Lower lobe of right lung (tissue), 2 donors: ENCODE measurements at regions not wholly inside any gene's neighbourhood (a gene's known extent, or its start where the extent isn't known, plus 50 kb on each side); places are given as distances from the start of the nearest gene placed in this dataset.

Experiments
- ATAC-seq, 2 donors: fragments of 200-7000 bp; cut with Tn5 transposase; one replicate each; pipeline ENCODE4 v1.9.1; 2020 to 2022; ENCODE audit warnings: mild to moderate bottlenecking in 2 of 2, moderate library complexity in 2 of 2
- DNase-seq: peaks from one replicate; pipeline ENCODE4 v3.0.0-alpha.2; 2020
- H3K27ac ChIP-seq: fragments of 200-600 bp; one replicate; pipeline ENCODE4 v1.8.0; 2022
- H3K27me3 ChIP-seq: fragments of 200-600 bp; one replicate; pipeline ENCODE4 v1.8.0; 2022; ENCODE audit warnings: low read depth
- H3K36me3 ChIP-seq: fragments of 200-600 bp; one replicate; pipeline ENCODE4 v1.8.0; 2022; ENCODE audit warnings: mild to moderate bottlenecking
- H3K4me1 ChIP-seq: fragments of 200-600 bp; one replicate; pipeline ENCODE4 v1.8.0; 2022
- H3K4me3 ChIP-seq: fragments of 200-600 bp; one replicate; pipeline ENCODE4 v1.8.0; 2022; ENCODE audit warnings: mild to moderate bottlenecking
- H3K9me3 ChIP-seq: fragments of 200-600 bp; one replicate; pipeline ENCODE4 v1.8.0; 2022
- intact Hi-C: fragments of 100-400 bp; cut with DNase I; formaldehyde crosslinking; loops from one replicate; pipeline ENCODE4 v1.11.0; 2022
- TF ChIP-seq, protein P1 (sequence below): fragments of 200-600 bp; IDR thresholded peaks from one replicate; pipeline ENCODE4 v1.8.0; 2022; ENCODE audit warnings: antibody characterized with exemption, mild to moderate bottlenecking
- donor health status: DM: no; HTN: yes; CAD: no; lungs with severe emphysema.

DNA sequence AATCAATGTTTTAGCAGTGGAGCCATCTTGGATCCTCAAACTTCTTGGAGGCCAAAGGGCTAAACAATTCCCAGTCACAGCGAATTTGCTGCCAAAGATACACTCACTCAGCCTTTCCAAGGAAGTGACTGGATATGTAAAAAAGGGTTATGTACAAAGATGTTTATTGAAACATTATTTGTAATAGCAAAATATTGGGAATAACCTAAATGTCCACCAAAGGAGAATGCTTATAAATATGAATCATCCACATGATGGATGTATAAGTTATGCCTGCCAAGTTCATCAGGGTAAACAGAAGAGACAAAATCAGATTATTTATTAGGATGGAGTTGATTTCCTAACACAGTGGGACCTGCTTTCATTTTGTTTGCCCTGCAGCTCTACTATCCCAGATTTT is 145.2 kb upstream of the ABCA1 start:
- H3K27ac ChIP-seq, result no peak overlapping the region
- TF ChIP-seq, protein P1, sequence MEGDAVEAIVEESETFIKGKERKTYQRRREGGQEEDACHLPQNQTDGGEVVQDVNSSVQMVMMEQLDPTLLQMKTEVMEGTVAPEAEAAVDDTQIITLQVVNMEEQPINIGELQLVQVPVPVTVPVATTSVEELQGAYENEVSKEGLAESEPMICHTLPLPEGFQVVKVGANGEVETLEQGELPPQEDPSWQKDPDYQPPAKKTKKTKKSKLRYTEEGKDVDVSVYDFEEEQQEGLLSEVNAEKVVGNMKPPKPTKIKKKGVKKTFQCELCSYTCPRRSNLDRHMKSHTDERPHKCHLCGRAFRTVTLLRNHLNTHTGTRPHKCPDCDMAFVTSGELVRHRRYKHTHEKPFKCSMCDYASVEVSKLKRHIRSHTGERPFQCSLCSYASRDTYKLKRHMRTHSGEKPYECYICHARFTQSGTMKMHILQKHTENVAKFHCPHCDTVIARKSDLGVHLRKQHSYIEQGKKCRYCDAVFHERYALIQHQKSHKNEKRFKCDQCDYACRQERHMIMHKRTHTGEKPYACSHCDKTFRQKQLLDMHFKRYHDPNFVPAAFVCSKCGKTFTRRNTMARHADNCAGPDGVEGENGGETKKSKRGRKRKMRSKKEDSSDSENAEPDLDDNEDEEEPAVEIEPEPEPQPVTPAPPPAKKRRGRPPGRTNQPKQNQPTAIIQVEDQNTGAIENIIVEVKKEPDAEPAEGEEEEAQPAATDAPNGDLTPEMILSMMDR, result no peak
- no peak overlapping the region for H3K4me3 ChIP-seq
- no peaks in the 10 kb centered on the region for H3K27me3 ChIP-seq
- no peaks in the 10 kb centered on the region for H3K4me1 ChIP-seq
- no peak for DNase-seq
- H3K9me3 ChIP-seq, result peaks cover under 1% of the 10 kb centered on the region
- no peak for ATAC-seq
- intact Hi-C loops, result no loop called here
- no peaks in the 10 kb centered on the region for H3K36me3 ChIP-seq

DNA sequence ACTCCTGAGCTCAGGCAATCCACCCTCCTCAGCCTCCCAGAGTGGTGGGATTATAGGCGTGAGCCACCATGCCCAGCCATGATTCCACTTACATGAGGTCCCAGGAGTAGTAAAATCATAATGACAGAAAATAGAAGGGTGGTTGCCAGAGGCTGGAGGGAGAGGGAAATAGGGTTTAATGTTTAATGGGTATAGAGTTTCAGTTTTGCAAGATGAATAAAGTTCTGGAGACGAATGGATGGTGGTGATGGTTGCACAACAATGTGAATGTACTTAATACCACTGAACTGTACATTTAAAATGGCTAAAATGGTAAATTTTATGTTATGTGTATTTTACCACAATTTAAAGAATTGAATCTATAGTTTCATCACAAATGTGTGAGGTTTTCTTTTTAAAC is 146.5 kb upstream of the ABCA1 start:
- no peaks in the 10 kb centered on the region for H3K27me3 ChIP-seq
- H3K4me3 ChIP-seq, result no peak overlapping the region
- intact Hi-C loops, result no loop called here
- ATAC-seq (no peak), DNase-seq (no peak)
- no peaks in the 10 kb centered on the region for H3K9me3 ChIP-seq
- no peaks in the 10 kb centered on the region for H3K4me1 ChIP-seq
- H3K36me3 ChIP-seq, result no peaks in the 10 kb centered on the region
- H3K27ac ChIP-seq, result no peak overlapping the region
- TF ChIP-seq, protein P1, result no peak

DNA sequence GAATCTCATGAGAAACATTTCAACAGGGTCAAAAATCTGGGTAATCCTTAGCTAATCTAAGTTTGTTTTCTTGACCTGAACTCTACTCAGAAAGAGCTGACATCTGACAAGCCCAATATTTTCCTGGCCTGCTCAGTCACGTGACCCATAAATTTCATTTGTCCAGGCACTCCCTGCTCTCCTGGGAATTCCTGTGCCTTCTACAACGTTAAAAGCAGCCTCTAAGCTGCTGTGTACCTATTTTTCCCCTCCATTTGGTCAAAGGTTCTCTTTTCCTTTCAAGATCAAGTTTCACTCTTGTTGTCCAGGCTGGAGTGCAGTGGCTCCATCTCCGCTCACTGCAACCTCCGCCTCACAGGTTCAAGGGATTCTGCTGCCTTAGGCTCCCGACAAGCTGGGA is 148.8 kb upstream of the ABCA1 start:
- Histone ChIP-seq H3K27ac (no peak overlapping the region), H3K27me3 (no peaks in the 10 kb centered on the region), H3K9me3 (no peaks in the 10 kb centered on the region), H3K4me3 (no peak overlapping the region), H3K36me3 (no peaks in the 10 kb centered on the region), H3K4me1 (no peaks in the 10 kb centered on the region)
- DNase-seq (no peak), ATAC-seq (peak in 1 of 2 donors; percentile 42)
- intact Hi-C loops, result no loop called here
- TF ChIP-seq, protein P1, result no peak

DNA sequence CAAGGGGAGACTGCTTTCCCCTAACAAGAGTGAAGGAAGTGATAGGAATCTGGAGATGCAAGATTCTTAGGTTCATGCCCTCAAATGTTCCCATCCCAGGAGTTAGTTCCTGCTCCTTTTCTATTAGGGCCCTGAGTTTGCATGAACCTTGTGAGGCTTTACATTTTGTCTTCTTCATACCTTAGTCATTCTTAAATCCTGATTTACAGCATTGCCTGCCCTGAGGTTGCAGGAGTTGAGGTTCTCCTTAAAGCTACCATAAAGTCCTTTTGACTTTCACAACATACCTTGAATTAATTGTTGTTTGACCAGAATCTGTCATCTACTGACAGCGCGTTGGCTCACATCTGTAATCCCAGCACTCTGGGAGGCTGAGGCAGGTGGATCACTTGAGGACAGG is 151.5 kb upstream of the ABCA1 start:
- no peak overlapping the region for H3K27ac ChIP-seq
- ATAC-seq (no peak), DNase-seq (no peak)
- intact Hi-C loops, result no loop called here
- H3K4me3 ChIP-seq, result no peak overlapping the region
- H3K36me3 ChIP-seq, result no peaks in the 10 kb centered on the region
- no peaks in the 10 kb centered on the region for H3K27me3 ChIP-seq
- H3K4me1 ChIP-seq, result no peaks in the 10 kb centered on the region
- TF ChIP-seq, protein P1, result no peak
- H3K9me3 ChIP-seq, result no peaks in the 10 kb centered on the region

DNA sequence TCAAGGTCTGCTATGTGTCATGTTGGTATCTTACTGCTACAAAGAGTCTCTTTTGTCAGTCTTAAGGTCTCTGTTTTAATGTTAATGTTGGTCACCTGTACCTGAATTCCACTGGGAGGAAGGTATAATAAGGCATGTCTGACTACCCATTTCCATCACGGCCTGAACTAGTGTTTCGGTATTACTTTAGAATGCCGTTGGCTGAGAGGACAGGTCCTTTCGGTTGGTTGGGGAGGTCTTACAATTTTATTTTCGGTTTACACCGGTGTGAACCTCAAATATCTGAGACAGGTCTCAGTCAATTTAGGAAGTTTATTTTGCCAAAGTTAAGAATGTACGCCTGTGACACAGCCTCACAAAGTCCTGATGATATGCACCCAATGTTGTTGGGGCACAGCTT is 154.9 kb upstream of the ABCA1 start:
- H3K27me3 ChIP-seq, result no peaks in the 10 kb centered on the region
- no peak overlapping the region for H3K27ac ChIP-seq
- H3K9me3 ChIP-seq, result no peaks in the 10 kb centered on the region
- DNase-seq (no peak), ATAC-seq (no peak)
- TF ChIP-seq, protein P1, result no peak
- H3K4me3 ChIP-seq, result no peak overlapping the region
- intact Hi-C loops, result no loop called here
- H3K4me1 ChIP-seq, result no peaks in the 10 kb centered on the region
- H3K36me3 ChIP-seq, result no peaks in the 10 kb centered on the region

DNA sequence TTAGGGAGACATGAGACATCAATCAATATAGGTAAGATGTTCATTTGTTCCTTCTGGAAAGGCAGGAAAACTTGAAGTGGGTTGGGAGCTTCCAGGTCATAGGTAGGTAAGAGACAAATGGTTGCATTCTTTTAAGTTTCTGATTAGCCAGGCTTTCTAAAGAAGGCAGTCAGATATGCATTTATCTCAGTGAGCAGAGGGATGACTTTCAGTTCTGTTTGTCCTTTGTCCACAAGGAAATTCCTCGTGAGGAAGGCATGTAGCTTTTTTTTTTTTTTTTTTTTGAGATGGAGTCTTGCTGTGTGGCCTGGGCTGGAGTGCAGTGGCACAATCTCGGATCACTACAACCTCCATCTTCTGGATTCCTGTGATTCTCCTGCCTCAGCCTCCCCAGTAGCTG is 155.3 kb upstream of the ABCA1 start:
- no peak for ATAC-seq
- no peak for DNase-seq
- Histone ChIP-seq H3K9me3 (no peaks in the 10 kb centered on the region), H3K27ac (no peak overlapping the region), H3K4me3 (no peak overlapping the region), H3K36me3 (no peaks in the 10 kb centered on the region), H3K27me3 (no peaks in the 10 kb centered on the region), H3K4me1 (no peaks in the 10 kb centered on the region)
- TF ChIP-seq, protein P1, result no peak
- intact Hi-C loops, result no loop called here
